Stimulated activated CD4-positive, alpha-beta T cell treated with anti-CD3 and anti-CD28 coated beads, TNF-alpha, amount 100 ng/mL, for 1 hour (primary cell): ENCODE measurements at regions not wholly inside any gene's neighbourhood (a gene's known extent, or its start where the extent isn't known, plus 50 kb on each side); places are given as distances from the start of the nearest gene placed in this dataset.

Source experiments
- DNase-seq, 3 donors: peaks; one replicate each; pipeline ENCODE4 v3.0.0-alpha.2; 2020; ENCODE audit warnings: low read depth in 3 of 3, low spot score in 1 of 3

DNA sequence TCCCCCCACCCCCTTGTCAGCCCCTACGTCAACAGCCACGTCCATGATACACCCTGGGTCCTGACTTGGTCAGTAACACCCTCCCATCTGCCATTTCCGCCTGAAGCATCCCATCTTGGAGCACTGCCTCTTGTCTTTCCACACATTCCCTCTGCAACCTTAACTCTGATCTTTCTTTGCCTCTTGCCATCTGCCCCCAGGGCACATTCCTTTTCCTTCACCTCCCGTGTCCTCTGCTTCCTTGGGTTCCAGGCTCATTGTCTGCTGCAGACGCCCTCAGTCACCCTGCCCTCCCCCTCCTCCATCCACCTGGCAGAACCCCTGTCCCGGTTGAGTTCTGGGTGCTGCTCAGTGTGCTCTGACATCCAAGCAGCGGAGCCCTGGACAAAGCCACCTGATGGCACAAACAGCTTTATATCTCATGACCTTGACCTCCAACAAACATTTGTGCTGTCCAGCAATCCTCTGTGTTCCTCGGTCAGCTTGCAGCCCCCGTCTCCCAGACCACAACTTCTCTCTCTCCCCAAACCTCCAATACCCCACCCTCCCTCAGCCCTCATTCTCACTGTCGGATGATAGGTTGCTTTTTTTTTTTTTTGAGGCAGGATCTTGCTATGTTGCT is 97.7 kb upstream of the IER5L start:
- DNase-seq, result no peak

DNA sequence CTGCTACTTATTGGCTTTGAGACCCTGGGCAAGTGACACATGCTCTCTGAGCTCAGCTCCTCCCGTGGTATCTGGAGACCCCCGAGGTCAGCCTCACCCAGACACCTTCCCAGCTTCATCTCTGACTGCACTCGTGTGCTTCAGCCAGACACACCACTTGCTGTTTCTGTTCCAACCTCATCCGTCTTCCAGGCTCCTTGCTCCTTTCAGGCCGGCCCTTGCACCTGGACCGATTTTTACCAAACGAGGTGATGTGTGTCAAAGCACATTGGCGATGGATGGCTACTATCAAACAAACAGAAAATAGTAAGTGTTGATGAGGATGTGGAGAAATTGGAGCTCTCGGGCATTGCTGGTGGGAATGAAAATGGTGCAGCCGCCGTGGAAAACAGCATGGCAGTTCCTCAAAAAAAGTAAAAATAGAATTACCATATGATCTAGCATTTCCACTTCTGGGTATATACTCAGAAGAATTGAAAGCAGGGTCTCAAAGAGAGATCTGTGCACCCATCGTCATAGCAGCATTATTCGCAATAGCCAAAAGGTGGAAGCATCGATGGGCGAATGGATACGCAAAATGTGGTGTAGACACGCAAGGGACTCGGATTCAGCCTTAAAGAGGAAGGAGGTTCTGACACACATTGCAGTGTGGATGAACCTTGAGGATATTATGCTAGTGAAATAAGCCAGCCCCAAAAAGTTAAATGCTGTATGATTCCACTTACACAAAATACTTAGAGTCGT is 96.1 kb upstream of the IER5L start:
- DNase-seq, result no peak

DNA sequence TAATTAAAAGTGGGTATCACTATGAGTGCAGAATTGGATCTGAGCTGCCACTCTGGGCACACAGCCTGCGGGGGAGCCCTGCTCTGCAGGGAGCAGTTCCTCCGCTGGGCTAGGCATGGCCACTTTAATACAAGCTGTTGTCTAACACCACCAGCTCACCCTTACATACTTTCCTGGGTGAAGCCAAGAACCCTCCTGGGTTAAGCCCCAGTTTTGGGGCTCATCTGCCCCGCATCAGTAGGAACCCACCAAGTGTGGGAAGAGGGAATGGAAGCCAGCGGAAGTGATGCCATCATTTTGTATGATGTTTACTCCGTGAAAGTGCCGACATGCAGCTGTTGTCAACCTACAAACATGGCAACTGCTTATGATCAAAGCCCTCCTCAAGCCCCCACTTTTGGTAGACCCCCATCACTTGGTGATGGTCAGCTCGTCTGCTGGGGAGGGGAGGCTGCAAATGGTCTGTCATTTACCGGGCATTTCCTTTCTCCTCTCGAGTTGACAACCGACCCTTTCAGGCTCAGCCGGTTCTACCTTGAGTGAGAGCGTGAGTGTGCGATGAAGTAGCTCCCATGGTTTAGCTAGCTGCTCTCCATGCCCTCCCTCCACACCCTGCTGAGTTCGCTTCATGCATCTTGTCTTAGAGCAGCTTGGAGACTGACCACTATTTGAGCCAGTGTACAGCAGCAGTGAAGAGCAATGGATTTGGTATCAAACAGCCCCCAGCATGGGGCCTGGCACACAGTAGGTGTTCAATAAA is 95.3 kb upstream of the IER5L start:
- no peak for DNase-seq

DNA sequence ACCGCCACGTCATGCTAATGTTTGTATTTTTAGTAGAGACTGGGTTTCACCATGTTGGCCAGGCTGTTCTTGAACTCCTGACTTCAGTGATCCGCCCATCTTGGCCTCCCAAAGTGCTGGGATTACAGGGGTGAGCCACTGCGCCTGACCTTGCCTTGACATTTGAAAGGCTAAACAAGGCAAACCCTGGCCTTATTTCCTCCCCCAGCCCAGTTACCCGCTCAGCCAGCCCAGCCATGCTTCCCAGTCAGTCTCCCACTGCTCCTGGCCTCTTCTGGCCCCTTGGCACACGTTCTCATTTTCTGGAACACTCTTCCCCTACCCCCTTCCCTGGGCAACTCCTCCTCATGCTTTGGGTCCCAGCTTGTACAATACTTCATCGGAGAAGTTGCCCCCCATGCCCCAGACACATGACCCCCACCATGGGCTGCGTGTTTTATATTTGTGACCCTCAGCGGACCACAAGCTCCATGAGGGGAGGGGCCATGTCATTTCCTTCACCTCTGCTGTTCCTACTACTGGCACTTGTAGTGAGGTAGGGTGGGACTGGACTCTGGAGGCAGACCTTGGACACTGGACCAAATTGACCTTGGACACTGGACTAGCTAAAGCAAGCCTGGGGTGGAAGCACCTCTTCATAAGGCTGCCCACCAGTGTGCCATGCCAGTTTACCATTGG is 94.4 kb upstream of the IER5L start:
- DNase-seq, result no peak

DNA sequence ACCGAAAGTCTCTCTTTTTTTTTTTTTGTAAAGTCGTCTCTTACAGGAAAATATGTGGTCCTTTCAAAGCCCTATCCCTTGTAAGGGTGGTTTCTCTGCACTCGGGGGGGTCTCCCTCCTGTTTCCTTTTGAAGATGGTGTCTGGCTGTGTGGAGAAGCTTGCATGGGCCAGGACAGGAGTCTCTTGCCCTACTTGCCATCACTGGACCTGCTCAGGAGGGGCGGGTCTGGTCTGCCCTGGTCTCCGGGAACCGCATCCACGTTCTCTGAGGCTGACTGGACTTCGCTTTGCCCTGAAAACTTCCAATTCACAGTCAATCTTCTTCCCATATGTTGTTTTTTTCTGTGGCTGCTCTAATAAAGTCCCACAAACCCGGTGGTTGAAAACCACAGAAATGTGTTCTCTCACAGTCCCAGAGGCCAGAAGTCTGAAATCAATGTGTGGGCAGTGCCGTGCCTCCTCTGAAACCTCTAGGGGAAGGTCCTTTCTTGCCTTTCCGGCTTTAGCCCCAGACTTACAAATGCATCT is 92.9 kb upstream of the IER5L start:
- no peak for DNase-seq

DNA sequence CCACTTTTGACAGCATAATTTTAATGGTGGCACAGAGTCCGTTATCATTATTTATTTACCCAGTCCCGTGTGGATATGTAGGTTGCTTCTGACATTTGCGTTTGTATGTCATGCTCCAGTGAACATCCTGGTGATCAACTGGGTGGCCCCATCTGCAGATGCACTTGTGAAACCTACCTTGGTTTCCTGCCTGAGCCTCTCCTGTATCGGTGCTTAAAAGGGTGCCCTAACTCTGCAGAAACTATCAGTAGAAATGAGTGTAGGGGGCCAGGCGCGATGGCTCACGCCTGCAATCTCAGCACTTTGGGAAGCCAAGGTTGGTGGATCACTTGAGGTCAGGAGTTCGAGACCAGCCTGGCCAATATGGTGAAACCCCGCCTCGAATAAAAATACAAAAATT is 92.1 kb upstream of the IER5L start:
- DNase-seq, result no peak

DNA sequence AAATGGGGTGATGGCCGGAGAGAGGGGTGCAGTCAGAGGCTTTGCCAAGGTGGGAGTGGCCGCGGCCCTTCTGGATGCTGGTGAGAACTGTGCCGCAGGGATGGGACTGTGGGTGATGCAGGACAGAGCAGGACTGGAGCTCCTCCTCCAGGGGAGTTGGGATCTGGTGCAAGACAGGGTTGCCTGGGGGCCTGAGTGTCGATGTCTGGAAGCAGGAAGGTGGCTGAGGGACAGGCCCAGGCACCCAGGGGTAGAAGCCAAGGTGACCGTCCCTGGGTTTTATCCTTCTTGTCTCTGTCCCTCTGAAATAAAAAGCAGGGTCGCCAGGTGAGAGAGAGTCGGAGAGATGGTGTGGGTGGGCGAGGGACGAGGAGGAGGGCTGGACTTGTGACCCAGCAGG is 89.1 kb upstream of the IER5L start:
- DNase-seq, result no peak

DNA sequence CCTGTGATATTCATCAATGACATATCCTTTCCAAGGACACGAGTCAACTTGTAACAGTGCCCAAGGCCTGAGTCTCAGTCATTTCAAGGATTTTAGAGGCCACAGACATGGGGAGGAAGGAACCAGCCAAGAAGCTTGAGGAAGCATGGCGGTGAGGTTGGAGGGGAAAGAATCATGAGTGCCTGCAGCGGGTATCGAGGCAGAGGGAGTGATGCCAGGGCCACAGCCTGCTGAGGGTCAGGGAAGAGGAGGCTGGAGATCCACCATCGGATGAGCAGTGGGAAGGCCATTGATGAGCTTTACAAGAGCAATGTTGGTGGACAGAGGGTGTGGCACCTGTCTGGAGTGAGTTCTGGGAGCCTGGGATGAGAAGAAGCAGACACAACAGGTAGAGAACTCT is 88.5 kb upstream of the IER5L start:
- no peak for DNase-seq

DNA sequence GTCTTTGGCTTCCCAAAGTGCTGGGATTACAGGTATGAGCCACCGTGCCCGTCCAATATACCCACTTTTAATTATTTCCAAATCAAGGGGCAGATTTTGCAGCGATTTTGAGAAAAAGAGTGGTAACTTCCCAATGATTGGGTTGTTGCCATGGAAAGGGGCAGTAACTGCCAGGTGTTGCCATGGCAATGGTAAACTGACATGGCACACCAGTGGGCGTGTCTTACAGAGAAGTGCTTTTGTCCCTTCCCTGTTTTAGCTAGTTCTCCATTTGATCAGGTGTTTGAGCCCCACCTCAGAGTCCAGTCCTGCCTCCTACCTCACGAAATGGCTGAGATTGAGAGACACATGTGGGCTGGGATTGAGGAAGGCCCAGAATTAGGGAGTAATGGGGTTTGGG is 86.3 kb upstream of the IER5L start:
- no peak for DNase-seq

DNA sequence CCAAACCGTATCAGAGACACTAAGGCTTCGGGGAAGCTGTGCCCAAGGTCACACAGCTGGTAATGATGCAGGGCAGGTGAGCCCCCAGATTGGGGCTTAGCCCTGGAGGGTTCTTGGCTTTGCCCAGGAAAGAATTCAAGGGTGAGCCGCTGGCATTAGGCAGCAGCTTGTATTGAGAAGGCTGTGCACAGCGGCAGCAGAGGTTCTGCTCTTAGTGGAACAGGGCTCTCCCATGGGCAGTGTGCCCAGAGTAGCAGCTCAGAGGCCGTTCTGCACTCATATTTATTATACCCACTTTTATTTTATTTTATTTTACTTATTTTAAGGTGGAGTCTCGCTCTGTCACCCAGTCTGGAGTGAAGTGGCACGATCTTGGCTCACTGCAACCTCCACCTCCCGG is 85.8 kb upstream of the IER5L start:
- no peak for DNase-seq

DNA sequence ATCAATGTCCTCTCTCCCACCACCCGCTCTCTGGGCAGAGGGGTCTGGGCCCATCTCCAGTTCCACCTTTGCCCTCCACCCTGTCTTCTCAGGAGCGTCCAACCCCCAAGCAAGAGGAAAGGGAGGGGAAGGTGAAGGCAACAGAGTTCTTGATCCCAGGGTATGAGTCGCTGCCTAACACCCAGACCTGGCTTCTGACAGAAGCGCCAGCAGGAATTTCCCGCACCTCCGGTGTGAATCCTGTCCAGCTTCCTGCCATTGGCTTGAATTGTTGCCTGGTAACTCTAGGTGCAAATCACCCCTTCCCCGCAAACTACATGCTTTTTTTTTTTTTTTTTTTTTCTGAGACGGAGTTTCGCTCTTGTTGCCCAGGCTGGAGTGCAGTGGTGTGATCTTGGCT is 84.2 kb upstream of the IER5L start:
- DNase-seq, result no peak

DNA sequence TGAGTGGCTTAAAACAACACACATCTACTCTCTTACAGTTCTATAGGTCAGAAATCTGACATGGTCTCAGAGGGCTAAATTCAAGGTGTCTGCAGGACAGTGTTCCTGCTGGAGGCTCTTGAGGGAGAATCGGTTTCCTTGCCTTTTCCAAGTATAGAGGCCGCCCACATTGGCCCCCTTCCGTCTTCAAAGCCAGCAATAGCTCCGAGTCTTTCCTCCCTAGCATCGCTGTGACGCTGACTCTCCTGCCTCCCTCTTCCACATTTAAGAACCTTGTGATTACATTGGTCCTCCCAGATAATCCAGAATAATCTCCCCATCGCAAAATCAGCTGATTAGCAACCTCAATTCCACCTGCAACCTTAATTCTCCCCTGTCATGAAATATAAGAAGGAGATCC is 81.3 kb upstream of the IER5L start:
- no peak for DNase-seq

DNA sequence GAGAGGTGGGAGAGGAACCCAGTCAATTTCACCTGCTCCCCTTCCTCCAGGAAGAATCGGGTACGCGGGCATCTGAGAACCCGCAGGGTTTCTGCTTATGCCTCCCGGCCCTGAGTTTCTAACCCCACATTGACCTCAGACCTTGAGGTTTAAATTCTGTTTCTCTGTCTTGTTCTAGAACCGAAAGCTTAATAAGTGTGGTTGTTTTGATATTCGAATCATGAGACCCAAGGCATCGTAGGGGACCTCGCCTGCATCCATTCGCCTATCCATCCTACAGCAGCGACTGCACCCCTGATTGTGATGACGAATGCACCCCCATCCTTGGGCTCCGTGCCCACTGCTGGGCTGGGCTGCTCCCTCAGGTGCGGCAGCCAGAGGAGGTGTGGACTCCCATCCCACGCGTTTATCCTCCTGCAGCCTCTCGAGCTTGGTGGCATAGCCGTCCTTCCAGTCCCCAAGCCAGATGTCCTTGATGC is 80.8 kb upstream of the IER5L start:
- DNase-seq, result no peak

DNA sequence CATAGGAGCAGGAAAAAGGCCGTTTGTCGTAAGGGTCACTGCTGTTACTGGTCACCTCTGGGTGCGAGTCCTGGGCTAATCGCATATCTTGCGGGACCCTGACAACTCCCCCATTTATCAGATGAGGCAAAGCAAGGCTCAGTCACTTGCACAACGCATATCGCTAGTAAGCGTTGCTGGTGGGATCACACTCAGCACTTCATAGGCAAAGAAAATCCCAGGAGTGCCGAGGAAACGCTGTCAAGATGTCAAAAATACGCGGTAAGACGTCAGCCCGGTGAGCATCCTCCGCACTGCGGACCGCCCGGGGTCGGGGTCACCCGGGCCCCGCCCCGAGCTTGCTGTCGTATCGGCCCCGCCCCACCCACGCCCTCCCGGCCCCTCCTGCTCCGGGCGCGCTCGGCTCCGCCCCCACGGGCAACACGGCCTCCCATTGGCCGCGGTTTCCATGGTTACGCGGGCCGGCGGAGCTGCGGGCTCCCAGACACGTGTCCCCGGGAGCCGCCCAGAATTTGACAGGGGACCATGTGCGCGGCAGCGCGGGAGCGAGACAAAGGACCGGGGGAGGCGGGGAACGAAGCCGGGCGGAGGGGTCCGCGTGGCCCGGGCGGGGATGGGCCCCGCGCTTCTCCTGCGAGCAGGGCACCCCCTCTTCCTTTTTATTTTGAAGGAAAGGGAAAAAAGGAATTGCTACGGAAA is 80.2 kb upstream of the IER5L start:
- DNase-seq, result peak; percentile 75 to 81 (median 76)

DNA sequence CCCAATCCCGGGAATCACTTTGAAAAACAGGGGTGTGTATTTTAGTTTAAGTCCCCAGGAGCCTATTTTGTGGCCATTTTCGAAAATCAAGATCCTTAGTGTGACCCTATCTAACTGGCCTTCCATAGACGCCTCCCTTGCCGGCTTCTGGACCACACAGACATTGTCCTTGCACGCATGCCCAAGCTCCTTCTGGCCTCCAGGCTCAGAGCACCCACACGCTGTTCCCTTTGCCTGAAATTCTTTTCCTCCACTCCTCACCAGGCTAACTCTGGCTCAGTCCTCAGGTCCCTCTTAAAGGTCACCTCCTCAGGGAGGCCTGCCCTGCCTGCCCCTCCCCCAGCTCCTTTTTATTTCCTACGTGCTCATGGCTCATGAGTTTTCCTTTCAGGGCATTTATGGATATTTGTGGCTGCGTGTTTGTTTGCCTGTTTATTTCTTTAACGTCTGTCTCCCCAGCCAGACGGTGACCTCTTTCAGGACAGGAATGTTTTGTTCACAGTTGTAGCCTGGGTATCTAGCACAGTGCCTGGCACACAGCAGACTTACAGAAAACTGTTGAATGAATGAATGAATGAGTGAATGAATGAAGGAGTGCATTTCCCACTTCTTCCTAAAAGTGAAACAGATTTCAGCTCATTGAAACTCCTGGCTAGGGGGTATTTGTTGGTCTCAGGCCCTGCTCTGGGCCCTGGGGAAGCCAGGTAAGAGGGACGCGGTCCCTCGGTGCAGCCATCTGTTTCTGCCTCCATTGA is 79.1 kb upstream of the IER5L start:
- DNase-seq, result no peak

DNA sequence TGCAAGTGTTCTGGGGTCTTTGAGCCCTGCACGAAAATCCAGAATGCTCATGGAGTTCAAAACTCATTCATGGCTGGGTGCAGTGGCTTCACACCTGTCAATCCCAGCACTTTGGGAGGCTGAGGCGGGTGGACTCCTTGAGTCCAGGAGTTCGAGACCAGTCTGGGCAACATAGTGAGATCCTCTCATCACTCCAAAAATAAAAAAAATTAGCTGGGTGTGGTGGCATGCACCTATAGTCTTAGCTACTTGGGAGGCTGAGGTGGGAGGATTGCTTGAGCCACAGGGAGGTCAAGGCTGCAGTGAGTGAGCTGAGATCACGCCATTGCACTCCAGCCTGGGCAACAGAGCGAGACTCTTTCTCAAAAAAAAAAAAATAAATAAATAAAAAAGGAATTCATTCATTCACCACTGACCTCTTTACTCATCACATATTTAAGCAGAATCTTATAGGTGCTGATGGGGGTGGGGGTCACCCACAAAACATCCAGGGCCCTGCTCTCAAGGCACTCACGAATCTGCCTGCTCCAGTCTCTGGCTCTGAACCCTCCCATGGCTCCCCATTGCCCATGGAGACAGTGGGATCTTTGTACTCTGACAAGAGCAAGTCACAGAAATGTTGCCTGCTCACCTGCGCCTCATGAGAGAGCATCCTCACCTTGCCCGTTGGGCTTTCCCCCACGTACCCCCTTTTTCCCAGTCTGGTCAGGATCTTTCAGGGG is 76.7 kb upstream of the IER5L start:
- no peak for DNase-seq

DNA sequence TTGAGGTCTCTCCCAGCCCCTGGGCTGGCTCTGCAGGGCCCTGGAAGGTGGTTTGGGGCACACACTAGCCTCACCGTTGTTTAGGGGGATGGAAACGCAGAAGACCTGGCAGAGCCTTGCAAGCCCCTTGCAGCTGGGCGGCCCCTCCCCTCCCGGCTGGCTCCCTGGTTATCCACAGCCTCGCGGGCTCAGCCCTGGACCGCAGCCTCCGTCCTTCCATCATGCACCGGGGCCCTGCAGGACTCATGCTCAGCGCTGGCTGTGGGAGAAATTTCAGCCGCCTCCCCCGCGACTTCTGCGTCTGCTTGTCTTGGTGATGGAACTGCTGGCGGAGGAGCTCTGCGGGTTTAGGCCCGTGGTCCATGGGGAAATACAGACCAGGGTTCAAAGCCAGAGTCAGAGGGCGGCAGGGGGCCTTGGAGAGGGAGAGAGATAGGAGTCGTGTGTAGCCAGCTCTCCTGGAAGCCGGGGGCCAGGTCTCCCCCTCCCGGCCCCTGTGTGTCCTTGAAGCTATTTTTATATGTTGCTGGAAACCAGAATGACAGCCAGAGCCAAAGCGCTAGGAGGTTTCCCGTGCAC is 75.8 kb upstream of the IER5L start:
- DNase-seq, result no peak

DNA sequence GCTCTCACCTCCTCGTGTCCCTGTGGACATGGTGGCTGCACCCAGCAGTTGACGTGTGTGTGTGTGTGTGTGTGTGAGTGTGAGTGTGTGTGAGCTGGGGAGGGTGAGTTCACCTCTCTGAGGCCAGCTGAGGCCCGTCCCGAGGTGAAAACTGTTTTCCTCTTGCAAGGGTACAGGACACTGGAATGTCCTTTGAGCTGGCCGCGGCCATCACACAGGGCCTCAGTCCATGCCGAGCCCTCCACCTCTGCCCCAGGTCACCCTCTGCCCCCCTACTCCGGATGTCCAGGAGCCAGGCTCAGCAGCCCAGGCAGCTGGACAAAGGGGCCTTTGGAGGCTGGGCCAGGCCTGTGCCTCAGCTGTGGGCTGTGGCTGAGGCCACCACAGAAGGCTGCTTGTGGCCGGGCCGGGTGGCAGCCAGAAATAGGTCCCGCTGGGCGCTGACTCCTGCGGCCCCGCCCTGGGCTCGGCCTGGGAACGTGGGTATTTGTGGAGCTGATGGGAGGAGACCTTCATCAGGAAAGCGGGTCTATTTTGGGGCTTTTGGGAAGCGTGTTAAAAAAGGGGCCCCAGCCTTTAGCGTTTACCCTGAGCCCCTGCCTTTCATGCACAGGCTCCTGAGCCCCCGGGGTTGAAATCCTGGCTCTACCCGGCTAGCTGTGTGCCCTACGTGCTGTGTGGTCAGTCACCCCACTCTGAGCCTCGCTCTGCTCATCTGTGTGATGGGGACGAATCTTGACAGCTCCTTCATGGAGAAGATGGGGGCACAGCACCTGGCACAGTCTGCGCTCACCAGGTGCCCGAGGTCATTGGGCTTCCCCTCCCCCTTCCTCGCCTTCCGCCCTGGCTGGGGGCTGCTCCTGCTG is 75.1 kb upstream of the IER5L start:
- no peak for DNase-seq
